SK-N-MC (cell line): ENCODE measurements at regions not wholly inside any gene's neighbourhood (a gene's known extent, or its start where the extent isn't known, plus 50 kb on each side); places are given as distances from the start of the nearest gene placed in this dataset.
"Not testable (repeated sequence)": the region's sequence is repeated elsewhere in the genome, so short reads cannot be mapped to it uniquely, and the experiment has no call there.

Experiments used
- DNase-seq: peaks from one replicate; pipeline ENCODE4 v3.0.0-alpha.2; 2011; ENCODE audit warnings: low read depth, low spot score
- H3K27ac ChIP-seq: fragments of 200-600 bp; sonication (generic); 2 replicates; pipeline ENCODE4 v1.5.1; 2016; ENCODE audit warnings: mixed run types
- H3K36me3 ChIP-seq: fragments of 200-600 bp; sonication (generic); 2 replicates; pipeline ENCODE4 v1.6.1; 2017; ENCODE audit warnings: antibody characterized with exemption, low read length, mixed read lengths; ENCODE audit not compliant: insufficient read depth
- H3K4me3 ChIP-seq: fragments of 200-600 bp; sonication (generic); 2 replicates; pipeline ENCODE4 v1.5.1; 2016
- H3K9ac ChIP-seq: fragments of 200-600 bp; sonication (generic); 2 replicates; pipeline ENCODE4 v1.8.0; 2017; ENCODE audit warnings: mixed run types, mixed read lengths; ENCODE audit not compliant: insufficient read length
- H3K9me3 ChIP-seq: fragments of 200-600 bp; sonication (generic); 2 replicates; pipeline ENCODE4 v1.6.1; 2017; ENCODE audit warnings: low read depth, mild to moderate bottlenecking, antibody characterized with exemption, low read length, moderate library complexity, mixed read lengths
- EZH2 ChIP-seq: fragments of 200-600 bp; sonication (generic); IDR thresholded peaks from one replicate; pipeline ENCODE4 v1.6.1; 2017; ENCODE audit warnings: antibody characterized with exemption
- FOXP2 ChIP-seq: optimal IDR thresholded peaks from 2 replicates; pipeline ENCODE3; 2011; ENCODE audit warnings: mild to moderate bottlenecking, moderate library complexity; ENCODE audit not compliant: insufficient read depth; ENCODE audit errors: extremely low read length, control extremely low read depth
- POLR2AphosphoS5 ChIP-seq: IDR thresholded peaks from 2 replicates; pipeline ENCODE4 v1.6.1; 2012; ENCODE audit warnings: mild to moderate bottlenecking, low read depth, low read length, borderline replicate concordance

- Histone ChIP-seq H3K9me3 (no peaks in the 10 kb centered on the region), H3K4me3 (no peak overlapping the region), H3K9ac (no peak overlapping the region), H3K36me3 (no peaks in the 10 kb centered on the region), H3K27ac (no peak overlapping the region)
- TF ChIP-seq EZH2 (no peak), FOXP2 (no peak), POLR2AphosphoS5 (no peak)
- no peak for DNase-seq
Observed at GRCh38 chr4:66275411-66276038, 605.2 kb upstream of the EPHA5 start.

DNA sequence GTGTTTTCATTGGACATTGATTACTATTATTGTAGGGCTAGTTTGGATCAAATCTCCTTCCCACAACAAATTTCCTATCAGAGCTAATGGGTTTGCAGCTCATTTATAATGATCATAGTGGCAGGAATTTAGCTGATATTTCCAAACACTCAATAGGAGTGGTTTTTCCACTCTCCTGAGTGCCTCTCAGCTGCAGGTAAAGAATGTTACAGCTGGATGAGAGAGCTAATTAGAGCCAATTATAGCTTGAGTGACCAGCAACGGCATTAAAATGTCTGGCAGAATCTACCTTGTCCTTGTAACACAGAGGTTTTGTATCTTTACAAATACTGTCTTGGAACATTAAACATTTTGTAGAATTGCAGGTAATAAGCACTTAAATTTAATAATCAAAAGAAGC is 602.8 kb upstream of the EPHA5 start:
- H3K4me3 ChIP-seq: no peak overlapping the region
- no peaks in the 10 kb centered on the region for H3K9me3 ChIP-seq
- TF ChIP-seq FOXP2: no peak
- TF ChIP-seq EZH2: no peak
- no peak for TF ChIP-seq POLR2AphosphoS5
- no peak overlapping the region for H3K27ac ChIP-seq
- H3K36me3 ChIP-seq: no peaks in the 10 kb centered on the region
- no peak overlapping the region for H3K9ac ChIP-seq
- no peak for DNase-seq

GRCh38 chr4:66270356-66270755 is 600.1 kb upstream of the EPHA5 start:
- DNase-seq, H3K9me3 ChIP-seq: not testable (repeated sequence)

GRCh38 chr4:66266554-66266953 is 596.3 kb upstream of the EPHA5 start:
- H3K4me3 ChIP-seq, H3K36me3 ChIP-seq, H3K9me3 ChIP-seq, H3K27ac ChIP-seq, H3K9ac ChIP-seq, DNase-seq: not testable (repeated sequence)

More at GRCh38 chr4:66270356-66270755, 600.1 kb upstream of the EPHA5 start:
- H3K36me3 ChIP-seq, H3K27ac ChIP-seq, H3K9ac ChIP-seq, H3K4me3 ChIP-seq: not testable (repeated sequence)

DNA sequence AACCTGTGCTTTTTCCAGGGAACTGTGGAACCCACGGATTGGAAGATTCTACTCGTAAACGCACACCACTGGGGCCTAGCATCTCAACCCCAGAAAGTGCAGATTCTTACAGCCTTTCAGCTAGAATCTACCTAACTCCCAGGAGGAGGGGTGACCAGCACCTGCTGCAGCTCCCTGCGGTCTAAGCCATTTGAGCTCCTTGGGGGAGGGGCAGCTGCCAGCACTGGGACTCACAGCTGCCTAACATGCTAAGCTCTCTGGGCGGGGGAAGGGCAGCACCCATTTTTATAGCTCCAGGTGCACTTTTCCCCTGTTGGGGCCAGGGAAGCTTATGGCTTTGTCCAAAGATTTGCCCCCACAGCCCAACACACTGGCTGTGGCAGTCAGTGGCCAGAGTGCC is 595.7 kb upstream of the EPHA5 start:
- Histone ChIP-seq H3K9ac (no peak overlapping the region), H3K9me3 (no peaks in the 10 kb centered on the region), H3K27ac (no peak overlapping the region), H3K4me3 (no peak overlapping the region), H3K36me3 (no peaks in the 10 kb centered on the region)
- TF ChIP-seq EZH2 (no peak), POLR2AphosphoS5 (no peak)
- DNase-seq: no peak

- Histone ChIP-seq H3K9me3 (no peaks in the 10 kb centered on the region), H3K27ac (no peak overlapping the region), H3K36me3 (no peaks in the 10 kb centered on the region), H3K9ac (no peak overlapping the region), H3K4me3 (no peak overlapping the region)
- no peak for DNase-seq
- TF ChIP-seq FOXP2: no peak
- TF ChIP-seq POLR2AphosphoS5: no peak
- no peak for TF ChIP-seq EZH2
Observed at GRCh38 chr4:66252291-66252690, 582.0 kb upstream of the EPHA5 start.

GRCh38 chr4:66246643-66247042 is 576.4 kb upstream of the EPHA5 start:
- Histone ChIP-seq H3K9me3 (no peaks in the 10 kb centered on the region), H3K36me3 (no peaks in the 10 kb centered on the region), H3K4me3 (no peak overlapping the region), H3K27ac (no peak overlapping the region), H3K9ac (no peak overlapping the region)
- DNase-seq: no peak
- no peak for TF ChIP-seq FOXP2
- TF ChIP-seq EZH2: no peak
- TF ChIP-seq POLR2AphosphoS5: no peak

GRCh38 chr4:66235876-66236275 is 565.6 kb upstream of the EPHA5 start:
- DNase-seq: no peak
- H3K9me3 ChIP-seq: no peaks in the 10 kb centered on the region
- no peak overlapping the region for H3K9ac ChIP-seq
- no peak overlapping the region for H3K4me3 ChIP-seq
- no peak overlapping the region for H3K27ac ChIP-seq
- H3K36me3 ChIP-seq: no peaks in the 10 kb centered on the region
- TF ChIP-seq FOXP2 (no peak), EZH2 (no peak), POLR2AphosphoS5 (no peak)

- Histone ChIP-seq H3K9me3 (no peaks in the 10 kb centered on the region), H3K9ac (no peak overlapping the region), H3K27ac (no peak overlapping the region), H3K4me3 (no peak overlapping the region), H3K36me3 (no peaks in the 10 kb centered on the region)
- no peak for DNase-seq
- TF ChIP-seq POLR2AphosphoS5: no peak
- no peak for TF ChIP-seq EZH2
- no peak for TF ChIP-seq FOXP2
Observed at GRCh38 chr4:66229885-66230284, 559.6 kb upstream of the EPHA5 start.

GRCh38 chr4:66225539-66225938 is 555.2 kb upstream of the EPHA5 start:
- Histone ChIP-seq H3K36me3 (no peaks in the 10 kb centered on the region), H3K27ac (no peak overlapping the region), H3K9me3 (no peaks in the 10 kb centered on the region), H3K9ac (no peak overlapping the region), H3K4me3 (no peak overlapping the region)
- TF ChIP-seq EZH2: no peak
- no peak for TF ChIP-seq FOXP2
- no peak for TF ChIP-seq POLR2AphosphoS5
- no peak for DNase-seq
